ENCODE measurements at regions not wholly inside any gene's neighbourhood (a gene's known extent, or its start where the extent isn't known, plus 50 kb on each side); places are given as distances from the start of the nearest gene placed in this dataset.

GRCh38 chr2:19228181-19228593 lies 130.2 kb downstream of the OSR1 start:
- TF ChIP-seq TAF1 (conservative IDR thresholded peaks at IDR 0.05) (no peak), CTCF (IDR thresholded peaks at IDR 0.05; ENCODE audit: low read depth, low read length, missing input control) (no peak), MAX (IDR thresholded peaks at IDR 0.05) (no peak), ZBTB33 (IDR thresholded peaks at IDR 0.05) (no peak), ATF3 (IDR thresholded peaks at IDR 0.05) (no peak), YY1 (IDR thresholded peaks at IDR 0.05) (no peak), REST (IDR thresholded peaks at IDR 0.05) (no peak), NR2F2 (IDR thresholded peaks at IDR 0.05) (no peak), FOXA2 (IDR thresholded peaks at IDR 0.05) (no peak), RAD21 (IDR thresholded peaks at IDR 0.05) (no peak), HNF4G (IDR thresholded peaks at IDR 0.05) (no peak), EGR1 (IDR thresholded peaks at IDR 0.05; ENCODE audit: low read depth in 2 of 2) (no peak), GABPA (IDR thresholded peaks at IDR 0.05 in 1 of 2, conservative IDR thresholded peaks at IDR 0.05 in 1 of 2) (no peak), SP1 (IDR thresholded peaks at IDR 0.05) (no peak)

All from liver (tissue), 3 donors.